PC-3 (cell line): ENCODE measurements at regions not wholly inside any gene's neighbourhood (a gene's known extent, or its start where the extent isn't known, plus 50 kb on each side); places are given as distances from the start of the nearest gene placed in this dataset.

Experiments
- ATAC-seq: fragments of 200-7000 bp; cut with Tn5 transposase; 2 replicates; pipeline ENCODE4 v1.9.1; 2020; ENCODE audit warnings: mild to moderate bottlenecking, moderate library complexity
- BruUV-seq: library from RNA; stranded (reverse); fragments of 400-500 nt; replicated peaks from 2 replicates; lab custom pipeline; 2021; lab: Mats Ljungman, UMichigan
- CTCF ChIA-PET: fragments of 300-600 bp; sonication (Branson Sonifier 250); formaldehyde crosslinking; loops from one replicate; lab custom pipeline; 2022; ENCODE audit warnings: antibody characterized with exemption; lab: Charles Lee
- POLR2A ChIA-PET: fragments of 300-600 bp; sonication (Branson Sonifier 250); formaldehyde crosslinking; loops from one replicate; lab custom pipeline; 2022; ENCODE audit warnings: antibody characterized with exemption; ENCODE audit not compliant: unreplicated experiment; lab: Charles Lee
- DNase-seq: peaks from one replicate; pipeline ENCODE4 v3.0.0-alpha.2; 2015
- H2AFZ ChIP-seq: fragments of 300-600 bp; sonication (generic); 2 replicates; pipeline ENCODE4 v1.6.0; 2016; ENCODE audit warnings: antibody characterized with exemption, low read length
- H3F3A ChIP-seq: fragments of 300-600 bp; sonication (generic); one replicate; pipeline ENCODE4 v1.6.0; 2017; ENCODE audit warnings: antibody characterized with exemption, low read length, control low read depth, mild to moderate bottlenecking; ENCODE audit not compliant: unreplicated experiment
- H3K27ac ChIP-seq: fragments of 300-600 bp; sonication (generic); 2 replicates; pipeline ENCODE4 v1.5.1; 2016; ENCODE audit warnings: mild to moderate bottlenecking, low read length
- H3K27me3 ChIP-seq: fragments of 300-600 bp; sonication (generic); 2 replicates; pipeline ENCODE4 v1.6.1; 2016; ENCODE audit warnings: low read length, mixed read lengths
- H3K36me3 ChIP-seq: fragments of 300-600 bp; sonication (generic); 2 replicates; pipeline ENCODE4 v1.6.1; 2016; ENCODE audit warnings: low read depth, mixed run types, low read length, mixed read lengths
- H3K4me1 ChIP-seq: fragments of 300-600 bp; sonication (generic); 2 replicates; pipeline ENCODE4 v1.5.1; 2016; ENCODE audit warnings: low read length; ENCODE audit not compliant: insufficient read depth
- H3K4me2 ChIP-seq: fragments of 300-600 bp; sonication (generic); 2 replicates; pipeline ENCODE4 v1.6.0; 2016; ENCODE audit warnings: low read length
- H3K4me3 ChIP-seq: fragments of 300-600 bp; sonication (generic); 2 replicates; pipeline ENCODE4 v1.5.1; 2016; ENCODE audit warnings: mild to moderate bottlenecking, low read length, mixed read lengths
- H3K79me2 ChIP-seq: fragments of 300-600 bp; sonication (generic); 2 replicates; pipeline ENCODE4 v1.6.1; 2017; ENCODE audit warnings: low read length, mixed read lengths
- H3K9ac ChIP-seq: fragments of 300-600 bp; sonication (generic); 2 replicates; pipeline ENCODE4 v1.6.0; 2016; ENCODE audit warnings: mild to moderate bottlenecking, low read length
- H3K9me2 ChIP-seq: fragments of 300-600 bp; sonication (generic); replicated peaks from 2 replicates; pipeline ENCODE4 v1.6.1; 2016; ENCODE audit warnings: mixed run types, low read length, mixed read lengths
- H3K9me3 ChIP-seq: fragments of 300-600 bp; sonication (generic); 2 replicates; pipeline ENCODE4 v1.6.1; 2016; ENCODE audit warnings: low read length, mixed read lengths
- H4K20me1 ChIP-seq: fragments of 300-600 bp; sonication (generic); 2 replicates; pipeline ENCODE4 v1.6.1; 2016; ENCODE audit warnings: low read length, mixed read lengths
- CTCF ChIP-seq: fragments of 300-600 bp; sonication (generic); conservative IDR thresholded peaks from 2 replicates; pipeline ENCODE4 v1.5.1; 2017; ENCODE audit warnings: antibody characterized with exemption, low read depth, mild to moderate bottlenecking, low read length
- EZH2 ChIP-seq: fragments of 300-600 bp; sonication (generic); IDR thresholded peaks from one replicate; pipeline ENCODE4 v1.6.1; 2017; ENCODE audit warnings: antibody characterized with exemption, mild to moderate bottlenecking, low read length; ENCODE audit not compliant: unreplicated experiment
- EZH2phosphoT487 ChIP-seq: fragments of 300-600 bp; sonication (generic); IDR thresholded peaks from 2 replicates; pipeline ENCODE4 v1.6.1; 2018; ENCODE audit warnings: mild to moderate bottlenecking, antibody characterized with exemption, low read length, borderline replicate concordance
- intact Hi-C: fragments of 100-400 bp; cut with micrococcal nuclease; formaldehyde crosslinking; loops from 2 replicates; pipeline ENCODE4 v1.9.0; 2023

GRCh38 chr16:87235810-87236515, 81.2 kb downstream of the C16orf95 start:
- ChIA-PET CTCF (no interaction called here), POLR2A (no interaction called here)
- Histone ChIP-seq H3K9ac (no peak overlapping the region), H3K79me2 (no peaks in the 10 kb centered on the region), H3K4me3 (no peak overlapping the region), H3K27ac (no peak overlapping the region), H3K9me3 (no peaks in the 10 kb centered on the region), H3K27me3 (no peaks in the 10 kb centered on the region), H3K4me2 (no peak overlapping the region), H3K4me1 (peaks cover 32% of the 10 kb centered on the region), H2AFZ (no peak overlapping the region), H3K36me3 (no peaks in the 10 kb centered on the region), H3F3A (no peaks in the 10 kb centered on the region), H4K20me1 (no peaks in the 10 kb centered on the region), H3K9me2 (no peaks in the 10 kb centered on the region)
- no TSS peak for BruUV-seq
- TF ChIP-seq CTCF (peak; percentile 32; the same call in 1 of the 2 replicates), EZH2phosphoT487 (no peak), EZH2 (no peak)
- DNase-seq: no peak
- intact Hi-C loops: no loop called here
- ATAC-seq: no peak

- no peaks in the 10 kb centered on the region for H4K20me1 ChIP-seq
- H3K9me3 ChIP-seq: no peaks in the 10 kb centered on the region
- intact Hi-C loops: no loop called here
- no peaks in the 10 kb centered on the region for H3K27me3 ChIP-seq
- no peaks in the 10 kb centered on the region for H3F3A ChIP-seq
- H3K4me2 ChIP-seq: no peak overlapping the region
- DNase-seq: no peak
- no peak for TF ChIP-seq EZH2
- no peak for TF ChIP-seq CTCF
- TF ChIP-seq EZH2phosphoT487: no peak
- H3K79me2 ChIP-seq: no peaks in the 10 kb centered on the region
- ATAC-seq: no peak
- no peak overlapping the region for H3K27ac ChIP-seq
- H3K4me3 ChIP-seq: no peak overlapping the region
- no peaks in the 10 kb centered on the region for H3K36me3 ChIP-seq
- ChIA-PET POLR2A (no interaction called here), CTCF (no interaction called here)
- no peaks in the 10 kb centered on the region for H3K9me2 ChIP-seq
- H3K9ac ChIP-seq: no peak overlapping the region
- BruUV-seq: no TSS peak
- H3K4me1 ChIP-seq: peaks cover 39% of the 10 kb centered on the region
- no peak overlapping the region for H2AFZ ChIP-seq
Measured at GRCh38 chr16:87236516-87237115, 80.6 kb downstream of the C16orf95 start.

- Histone ChIP-seq H2AFZ (no peak overlapping the region), H4K20me1 (no peaks in the 10 kb centered on the region), H3K27ac (peak overlapping the region; percentile 59), H3K9ac (no peak overlapping the region), H3K36me3 (no peaks in the 10 kb centered on the region), H3F3A (no peaks in the 10 kb centered on the region), H3K4me2 (peak overlapping the region; percentile 45; the same call in 1 of the 2 replicates), H3K4me1 (peaks cover 41% of the 10 kb centered on the region), H3K27me3 (no peaks in the 10 kb centered on the region), H3K9me2 (no peaks in the 10 kb centered on the region), H3K4me3 (no peak overlapping the region), H3K79me2 (no peaks in the 10 kb centered on the region), H3K9me3 (no peaks in the 10 kb centered on the region)
- ATAC-seq (no peak), DNase-seq (no peak)
- BruUV-seq: no TSS peak
- ChIA-PET POLR2A (no interaction called here), CTCF (no interaction called here)
- no peak for TF ChIP-seq EZH2
- no peak for TF ChIP-seq CTCF
- no peak for TF ChIP-seq EZH2phosphoT487
- intact Hi-C loops: no loop called here
Measured at GRCh38 chr16:87238361-87238715, 78.9 kb downstream of the C16orf95 start.
